HG03045 (cell line): ENCODE measurements at regions not wholly inside any gene's neighbourhood (a gene's known extent, or its start where the extent isn't known, plus 50 kb on each side); places are given as distances from the start of the nearest gene placed in this dataset.

ENCODE experiments used
- ATAC-seq: cut with Tn5 transposase; IDR thresholded peaks from one replicate; pipeline ENCODE4 v1.9.1; 2021; ENCODE audit warnings: mild to moderate bottlenecking, moderate library complexity; ENCODE audit not compliant: unreplicated experiment

- no peak for ATAC-seq
Observed at GRCh38 chr2:192315543-192315942, 120.8 kb upstream of the TMEFF2 start.

GRCh38 chr2:192314800-192315481 is 120.2 kb upstream of the TMEFF2 start:
- ATAC-seq = no peak

GRCh38 chr2:192313773-192314172 is 119.0 kb upstream of the TMEFF2 start:
- ATAC-seq = no peak

GRCh38 chr2:192311701-192312460 is 117.1 kb upstream of the TMEFF2 start:
- no peak for ATAC-seq

- ATAC-seq = no peak
Observed at GRCh38 chr2:192307530-192307929, 112.8 kb upstream of the TMEFF2 start.

- ATAC-seq = no peak
Observed at GRCh38 chr2:192298664-192299063, 103.9 kb upstream of the TMEFF2 start.

GRCh38 chr2:192292478-192292877 is 97.7 kb upstream of the TMEFF2 start:
- ATAC-seq = no peak

- no peak for ATAC-seq
Observed at GRCh38 chr2:192288295-192288694, 93.6 kb upstream of the TMEFF2 start.

- ATAC-seq = no peak
Observed at GRCh38 chr2:192286093-192286701, 91.5 kb upstream of the TMEFF2 start.

- no peak for ATAC-seq
Observed at GRCh38 chr2:192283450-192283849, 88.7 kb upstream of the TMEFF2 start.

- ATAC-seq = no peak
Observed at GRCh38 chr2:192278701-192279100, 84.0 kb upstream of the TMEFF2 start.

GRCh38 chr2:192277494-192278109 is 82.9 kb upstream of the TMEFF2 start:
- no peak for ATAC-seq

- no peak for ATAC-seq
Observed at GRCh38 chr2:192275632-192276031, 80.9 kb upstream of the TMEFF2 start.

- no peak for ATAC-seq
Observed at GRCh38 chr2:192267484-192267883, 72.8 kb upstream of the TMEFF2 start.

- no peak for ATAC-seq
Observed at GRCh38 chr2:192265751-192266150, 71.0 kb upstream of the TMEFF2 start.

- ATAC-seq = no peak
Observed at GRCh38 chr2:192254444-192254843, 59.7 kb upstream of the TMEFF2 start.

- ATAC-seq = no peak
Observed at GRCh38 chr2:192253692-192254091, 59.0 kb upstream of the TMEFF2 start.

- no peak for ATAC-seq
Observed at GRCh38 chr2:192250961-192251360, 56.2 kb upstream of the TMEFF2 start.

GRCh38 chr2:192247456-192247855 is 52.7 kb upstream of the TMEFF2 start:
- no peak for ATAC-seq

GRCh38 chr2:192246297-192246696 is 51.6 kb upstream of the TMEFF2 start:
- no peak for ATAC-seq

- ATAC-seq = no peak
Observed at GRCh38 chr2:192245329-192245728, 50.6 kb upstream of the TMEFF2 start.
